ENCODE measurements at regions not wholly inside any gene's neighbourhood (a gene's known extent, or its start where the extent isn't known, plus 50 kb on each side); places are given as distances from the start of the nearest gene placed in this dataset.

- no peak for DNase-seq (ENCODE audit: low read depth in 4 of 4, low spot score in 3 of 4)
Measured at GRCh38 chr2:204042401-204042800, 105.8 kb downstream of the ICOS start.

- no peak for DNase-seq (ENCODE audit: low read depth in 4 of 4, low spot score in 3 of 4)
Measured at GRCh38 chr2:204046145-204046544, 109.6 kb downstream of the ICOS start.

GRCh38 chr2:204049635-204050034 lies 113.1 kb downstream of the ICOS start:
- DNase-seq (ENCODE audit: low read depth in 4 of 4, low spot score in 3 of 4): no peak

GRCh38 chr2:204050681-204051080 lies 114.1 kb downstream of the ICOS start:
- DNase-seq (ENCODE audit: low read depth in 4 of 4, low spot score in 3 of 4): no peak

- DNase-seq (ENCODE audit: low read depth in 4 of 4, low spot score in 3 of 4): no peak
Measured at GRCh38 chr2:204051476-204051875, 114.9 kb downstream of the ICOS start.

- no peak for DNase-seq (ENCODE audit: low read depth in 4 of 4, low spot score in 3 of 4)
Measured at GRCh38 chr2:204051984-204052556, 115.5 kb downstream of the ICOS start.

- DNase-seq (ENCODE audit: low read depth in 4 of 4, low spot score in 3 of 4): no peak
Measured at GRCh38 chr2:204059016-204059415, 122.5 kb downstream of the ICOS start.

- DNase-seq (ENCODE audit: low read depth in 4 of 4, low spot score in 3 of 4): no peak
Measured at GRCh38 chr2:204060841-204061240, 124.3 kb downstream of the ICOS start.

- no peak for DNase-seq (ENCODE audit: low read depth in 4 of 4, low spot score in 3 of 4)
Measured at GRCh38 chr2:204061241-204061640, 124.7 kb downstream of the ICOS start.

- DNase-seq (ENCODE audit: low read depth in 4 of 4, low spot score in 3 of 4): no peak
Measured at GRCh38 chr2:204064119-204064518, 127.6 kb downstream of the ICOS start.

GRCh38 chr2:204065566-204065965 lies 129.0 kb downstream of the ICOS start:
- DNase-seq (ENCODE audit: low read depth in 4 of 4, low spot score in 3 of 4): no peak

- DNase-seq (ENCODE audit: low read depth in 4 of 4, low spot score in 3 of 4): no peak
Measured at GRCh38 chr2:204066051-204066450, 129.5 kb downstream of the ICOS start.

- DNase-seq (ENCODE audit: low read depth in 4 of 4, low spot score in 3 of 4): no peak
Measured at GRCh38 chr2:204069804-204070203, 133.2 kb downstream of the ICOS start.

GRCh38 chr2:204072443-204073324 lies 136.1 kb downstream of the ICOS start:
- DNase-seq (ENCODE audit: low read depth in 4 of 4, low spot score in 3 of 4): no peak

GRCh38 chr2:204074456-204074855 lies 137.9 kb downstream of the ICOS start:
- no peak for DNase-seq (ENCODE audit: low read depth in 4 of 4, low spot score in 3 of 4)

- no peak for DNase-seq (ENCODE audit: low read depth in 4 of 4, low spot score in 3 of 4)
Measured at GRCh38 chr2:204078003-204078698, 141.6 kb downstream of the ICOS start.

- DNase-seq (ENCODE audit: low read depth in 4 of 4, low spot score in 3 of 4): no peak
Measured at GRCh38 chr2:204081487-204082425, 145.2 kb downstream of the ICOS start.

- DNase-seq (ENCODE audit: low read depth in 4 of 4, low spot score in 3 of 4): no peak
Measured at GRCh38 chr2:204086167-204086566, 149.6 kb downstream of the ICOS start.

- no peak for DNase-seq (ENCODE audit: low read depth in 4 of 4, low spot score in 3 of 4)
Measured at GRCh38 chr2:204089105-204089504, 152.5 kb downstream of the ICOS start.

- no peak for DNase-seq (ENCODE audit: low read depth in 4 of 4, low spot score in 3 of 4)
Measured at GRCh38 chr2:204089574-204089973, 153.0 kb downstream of the ICOS start.

- DNase-seq (ENCODE audit: low read depth in 4 of 4, low spot score in 3 of 4): no peak
Measured at GRCh38 chr2:204090021-204090420, 153.5 kb downstream of the ICOS start.
